Kidney epithelial cell (primary cell): ENCODE measurements at regions not wholly inside any gene's neighbourhood (a gene's known extent, or its start where the extent isn't known, plus 50 kb on each side); places are given as distances from the start of the nearest gene placed in this dataset.

Experiments used
- DNase-seq: peaks from one replicate; pipeline ENCODE4 v3.0.0-alpha.2; 2010; ENCODE audit warnings: low read depth
- H3K27me3 ChIP-seq: 2 replicates; pipeline ENCODE4 v1.6.0; 2011; ENCODE audit warnings: low read length; ENCODE audit not compliant: control insufficient read depth, insufficient read depth
- H3K36me3 ChIP-seq: 2 replicates; pipeline ENCODE4 v1.5.1; 2011; ENCODE audit warnings: low read length; ENCODE audit not compliant: control insufficient read depth, insufficient read depth
- H3K4me3 ChIP-seq: 2 replicates; pipeline ENCODE4 v1.5.1; 2011; ENCODE audit warnings: low read depth, mild to moderate bottlenecking, control low read depth, low read length
- TF ChIP-seq, protein P1 (sequence below): IDR thresholded peaks from 2 replicates; pipeline ENCODE4 v1.5.1; 2011; ENCODE audit warnings: mild to moderate bottlenecking, moderate library complexity, low read length, control low read depth, inconsistent platforms; ENCODE audit not compliant: insufficient read depth, poor library complexity, severe bottlenecking

- TF ChIP-seq, protein P1, sequence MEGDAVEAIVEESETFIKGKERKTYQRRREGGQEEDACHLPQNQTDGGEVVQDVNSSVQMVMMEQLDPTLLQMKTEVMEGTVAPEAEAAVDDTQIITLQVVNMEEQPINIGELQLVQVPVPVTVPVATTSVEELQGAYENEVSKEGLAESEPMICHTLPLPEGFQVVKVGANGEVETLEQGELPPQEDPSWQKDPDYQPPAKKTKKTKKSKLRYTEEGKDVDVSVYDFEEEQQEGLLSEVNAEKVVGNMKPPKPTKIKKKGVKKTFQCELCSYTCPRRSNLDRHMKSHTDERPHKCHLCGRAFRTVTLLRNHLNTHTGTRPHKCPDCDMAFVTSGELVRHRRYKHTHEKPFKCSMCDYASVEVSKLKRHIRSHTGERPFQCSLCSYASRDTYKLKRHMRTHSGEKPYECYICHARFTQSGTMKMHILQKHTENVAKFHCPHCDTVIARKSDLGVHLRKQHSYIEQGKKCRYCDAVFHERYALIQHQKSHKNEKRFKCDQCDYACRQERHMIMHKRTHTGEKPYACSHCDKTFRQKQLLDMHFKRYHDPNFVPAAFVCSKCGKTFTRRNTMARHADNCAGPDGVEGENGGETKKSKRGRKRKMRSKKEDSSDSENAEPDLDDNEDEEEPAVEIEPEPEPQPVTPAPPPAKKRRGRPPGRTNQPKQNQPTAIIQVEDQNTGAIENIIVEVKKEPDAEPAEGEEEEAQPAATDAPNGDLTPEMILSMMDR, result no peak
Observed at GRCh38 chr3:145721273-145721805, 439.6 kb downstream of the PLOD2 start.

DNA sequence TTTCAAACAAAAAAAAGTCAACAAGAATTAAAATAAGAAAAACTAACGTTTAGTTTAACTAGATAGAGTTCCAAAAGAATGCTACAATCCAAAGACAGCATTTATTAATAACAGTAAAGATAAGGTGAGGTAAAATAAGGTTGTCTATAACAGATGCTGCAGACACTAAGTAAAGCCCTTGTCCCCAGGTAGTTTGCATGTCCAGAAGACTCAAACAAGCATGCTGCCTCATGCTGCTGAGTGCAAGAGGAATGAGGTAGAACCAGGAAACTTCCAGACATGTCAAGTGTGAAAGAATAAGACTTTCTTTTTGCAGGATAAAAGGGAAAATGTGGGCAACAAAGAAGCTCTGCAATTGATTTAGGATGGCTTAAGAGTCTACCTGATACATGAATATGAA lies 439.2 kb downstream of the PLOD2 start:
- TF ChIP-seq, protein P1, result no peak
- DNase-seq, result no peak
- Histone ChIP-seq H3K4me3 (no peak overlapping the region), H3K27me3 (no peaks in the 10 kb centered on the region), H3K36me3 (no peaks in the 10 kb centered on the region)

More at GRCh38 chr3:145721273-145721805, 439.6 kb downstream of the PLOD2 start:
- Histone ChIP-seq H3K36me3 (no peaks in the 10 kb centered on the region), H3K4me3 (no peak overlapping the region), H3K27me3 (no peaks in the 10 kb centered on the region)
- DNase-seq, result no peak

- no peak for DNase-seq
- TF ChIP-seq, protein P1, result no peak
- no peaks in the 10 kb centered on the region for H3K27me3 ChIP-seq
- no peaks in the 10 kb centered on the region for H3K36me3 ChIP-seq
- H3K4me3 ChIP-seq, result no peak overlapping the region
Observed at GRCh38 chr3:145727476-145727875, 433.5 kb downstream of the PLOD2 start.

- DNase-seq, result no peak
- Histone ChIP-seq H3K36me3 (no peaks in the 10 kb centered on the region), H3K4me3 (no peak overlapping the region), H3K27me3 (no peaks in the 10 kb centered on the region)
- TF ChIP-seq, protein P1, result no peak
Observed at GRCh38 chr3:145735631-145736030, 425.4 kb downstream of the PLOD2 start.

DNA sequence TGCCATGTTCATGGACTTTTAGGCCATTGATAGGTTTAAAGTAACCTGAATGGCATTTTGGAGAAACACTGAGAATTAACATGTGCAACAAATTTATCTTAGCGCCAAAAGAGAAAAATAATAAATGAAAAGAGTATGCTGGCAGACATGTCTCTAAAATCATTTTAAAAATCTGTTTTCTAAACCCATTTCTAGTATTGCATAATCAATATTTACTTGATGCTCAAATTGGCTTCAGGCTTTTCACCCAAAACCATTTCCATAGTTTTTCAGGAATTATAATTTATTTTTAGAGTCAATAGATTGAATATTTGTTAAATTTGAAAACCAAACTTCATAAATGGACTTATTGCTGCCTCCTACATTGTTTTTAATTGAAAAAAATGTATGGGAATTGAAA lies 423.0 kb downstream of the PLOD2 start:
- DNase-seq, result no peak
- no peak overlapping the region for H3K4me3 ChIP-seq
- TF ChIP-seq, protein P1, result no peak
- H3K27me3 ChIP-seq, result no peaks in the 10 kb centered on the region
- no peaks in the 10 kb centered on the region for H3K36me3 ChIP-seq

- no peaks in the 10 kb centered on the region for H3K27me3 ChIP-seq
- H3K4me3 ChIP-seq, result no peak overlapping the region
- DNase-seq, result no peak
- no peaks in the 10 kb centered on the region for H3K36me3 ChIP-seq
- TF ChIP-seq, protein P1, result no peak
Observed at GRCh38 chr3:145739926-145740325, 421.1 kb downstream of the PLOD2 start.
